Heart left ventricle (tissue), 13 donors: ENCODE measurements at regions not wholly inside any gene's neighbourhood (a gene's known extent, or its start where the extent isn't known, plus 50 kb on each side); places are given as distances from the start of the nearest gene placed in this dataset.

Experiments
- POLR2A ChIP-seq, 2 donors: fragments of 450-650 bp; IDR thresholded peaks; one replicate each; pipeline ENCODE4 v1.6.1; 2017; ENCODE audit warnings: antibody characterized with exemption in 2 of 2, mild to moderate bottlenecking in 2 of 2, moderate library complexity in 2 of 2
- TF ChIP-seq, protein P1 (sequence below), 12 donors: fragments of 200-600 bp; sonication (generic) in 4 of 12; IDR thresholded peaks; one replicate each; pipeline versions ENCODE4 v1.5.0 to v1.8.0; 2018 to 2022; ENCODE audit warnings: antibody characterized with exemption in 12 of 12, mild to moderate bottlenecking in 5 of 12
- donor health status: ischemic (EF 13 %, LVEDD 7.1; RV severe dilation, severe dysfunction).
- donor health status: DM: no; HTN: yes; CAD: no.
- donor health status: DM: no; HTN: no; CAD: no.
- donor health status: ischemic (EF 25% LVEDD 6.9; RV normal size, moderate dysfunction).
- donor health status: ischemic (EF 25% LVEDD 5.7; RV mildly dilated, moderate dysfunction).
- donor health status: ischemic (EF 35%, LVEDD 5.7; RV mildly dilated, moderate dysfunction).
- donor health status: nonischemic (EF 11% LVEDD 7.7; RV severe dilation, severe dysfunction).
- donor health status: DM: yes; HTN: yes; CAD: no.
- donor health status: PGD.
- donor health status: ischemic (EF 29% LVEDD 5.4; RV normal size, mild dysfunction).
- donor health status: nonischemic (EF 23%, LVEDD 6.1; RV moderate dilation, normal function).

DNA sequence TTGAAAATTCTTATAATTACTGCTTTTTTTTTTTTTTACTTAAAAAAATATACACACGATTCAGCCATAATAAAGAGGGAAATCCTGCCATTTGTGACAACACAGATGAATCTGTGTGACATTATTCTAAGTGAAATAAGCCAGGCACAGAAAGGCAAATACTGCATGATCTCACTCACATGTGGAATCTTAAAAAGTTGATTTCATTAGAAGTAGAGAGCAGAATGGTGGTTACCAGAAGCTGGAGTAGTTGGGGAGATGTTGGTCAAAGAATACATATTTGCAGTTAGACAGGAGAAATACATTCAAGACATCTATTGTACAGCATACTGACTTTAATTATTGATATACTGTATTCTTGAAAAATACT is 116.2 kb downstream of the KLF12 start:
- TF ChIP-seq POLR2A (IDR thresholded peaks at IDR 0.05): no peak
- TF ChIP-seq, protein P1, sequence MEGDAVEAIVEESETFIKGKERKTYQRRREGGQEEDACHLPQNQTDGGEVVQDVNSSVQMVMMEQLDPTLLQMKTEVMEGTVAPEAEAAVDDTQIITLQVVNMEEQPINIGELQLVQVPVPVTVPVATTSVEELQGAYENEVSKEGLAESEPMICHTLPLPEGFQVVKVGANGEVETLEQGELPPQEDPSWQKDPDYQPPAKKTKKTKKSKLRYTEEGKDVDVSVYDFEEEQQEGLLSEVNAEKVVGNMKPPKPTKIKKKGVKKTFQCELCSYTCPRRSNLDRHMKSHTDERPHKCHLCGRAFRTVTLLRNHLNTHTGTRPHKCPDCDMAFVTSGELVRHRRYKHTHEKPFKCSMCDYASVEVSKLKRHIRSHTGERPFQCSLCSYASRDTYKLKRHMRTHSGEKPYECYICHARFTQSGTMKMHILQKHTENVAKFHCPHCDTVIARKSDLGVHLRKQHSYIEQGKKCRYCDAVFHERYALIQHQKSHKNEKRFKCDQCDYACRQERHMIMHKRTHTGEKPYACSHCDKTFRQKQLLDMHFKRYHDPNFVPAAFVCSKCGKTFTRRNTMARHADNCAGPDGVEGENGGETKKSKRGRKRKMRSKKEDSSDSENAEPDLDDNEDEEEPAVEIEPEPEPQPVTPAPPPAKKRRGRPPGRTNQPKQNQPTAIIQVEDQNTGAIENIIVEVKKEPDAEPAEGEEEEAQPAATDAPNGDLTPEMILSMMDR (IDR thresholded peaks at IDR 0.05): no peak
